ENCODE measurements at regions not wholly inside any gene's neighbourhood (a gene's known extent, or its start where the extent isn't known, plus 50 kb on each side); places are given as distances from the start of the nearest gene placed in this dataset.

- no peak for DNase-seq (ENCODE audit: low spot score)
These were observed 521.9 kb upstream of the CELF4 start for GRCh38 chr18:38087538-38087937.

GRCh38 chr18:38081516-38081915 lies 515.9 kb upstream of the CELF4 start:
- DNase-seq (ENCODE audit: low spot score) = no peak

DNA sequence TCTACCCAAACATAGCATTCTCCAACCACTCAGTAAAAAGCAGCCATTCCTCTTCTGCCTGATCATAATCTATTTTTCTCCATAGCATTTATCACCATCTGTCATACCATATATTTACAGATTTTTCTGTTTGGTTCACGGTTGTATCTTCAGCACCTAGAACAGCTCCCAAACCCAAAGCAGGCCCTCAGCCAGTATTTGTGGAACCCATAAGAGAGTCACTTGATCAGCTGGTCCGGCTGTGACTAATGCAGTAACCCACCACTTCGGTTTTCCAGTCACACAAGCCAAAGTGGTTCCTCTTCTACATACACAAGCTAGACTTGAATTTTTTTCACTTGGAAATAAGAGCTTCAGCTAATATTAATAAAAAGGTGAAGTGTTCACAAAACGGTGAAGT lies 511.6 kb upstream of the CELF4 start:
- DNase-seq (ENCODE audit: low spot score) = no peak

DNA sequence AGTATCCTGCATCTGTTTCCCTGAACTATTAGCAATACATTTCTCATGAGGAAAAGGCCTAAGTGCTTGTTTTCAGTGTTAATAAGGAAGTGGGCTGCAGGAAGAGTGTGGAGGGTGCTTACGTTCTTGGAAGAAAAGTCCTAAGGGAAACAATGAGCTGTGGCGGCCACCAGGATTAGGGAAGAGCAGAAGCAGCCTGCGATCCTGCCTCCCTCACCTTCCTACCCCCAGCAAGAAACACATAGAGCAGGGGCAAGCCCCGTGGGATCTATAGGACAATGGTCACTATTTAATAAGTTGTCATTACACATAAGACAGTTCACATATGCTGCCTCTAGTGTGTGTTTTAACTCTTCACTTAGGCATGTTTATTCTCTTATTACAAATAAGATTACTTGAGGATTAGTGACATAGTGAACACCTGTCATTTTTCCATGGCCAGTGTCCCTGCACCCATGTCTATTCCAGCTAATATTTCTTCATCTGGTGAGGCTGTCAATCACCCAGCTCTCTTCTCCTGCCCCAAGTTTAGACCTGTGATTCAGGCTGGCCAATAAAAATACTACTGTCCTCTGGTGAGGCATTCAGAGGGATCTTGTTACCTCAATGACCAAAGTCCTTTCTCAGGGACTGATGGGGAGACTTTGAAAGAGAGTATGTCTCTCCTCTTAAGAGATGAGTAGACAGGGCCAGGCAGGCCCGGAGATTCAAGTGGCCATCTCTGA lies 510.9 kb upstream of the CELF4 start:
- no peak for DNase-seq (ENCODE audit: low spot score)

DNA sequence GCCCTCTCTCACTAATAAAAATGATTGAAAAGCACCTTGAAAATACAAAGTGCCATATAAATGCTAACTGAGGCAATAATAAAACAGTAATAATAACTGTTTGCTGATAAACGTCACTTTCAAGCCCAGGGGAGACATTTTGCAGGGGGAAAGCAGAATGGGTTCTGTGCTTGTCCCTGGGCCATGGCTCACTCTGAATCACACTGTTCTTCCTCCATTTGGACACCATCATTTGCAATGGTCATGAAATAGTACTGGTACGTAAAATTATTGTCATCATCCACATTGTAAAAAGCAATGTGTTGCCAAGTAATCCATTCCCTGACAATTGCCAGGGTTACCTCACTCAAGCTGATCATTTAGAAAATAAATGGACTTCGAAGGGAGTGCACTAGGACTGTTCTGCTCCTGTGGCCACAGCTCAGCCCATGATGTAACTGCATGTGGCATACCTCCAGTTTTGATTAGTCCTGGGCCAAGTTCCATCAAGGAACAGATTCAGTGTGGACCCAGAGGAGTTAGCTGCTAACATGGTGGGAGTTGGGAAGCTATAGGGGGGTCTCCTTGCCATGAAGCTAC lies 508.8 kb upstream of the CELF4 start:
- no peak for DNase-seq (ENCODE audit: low spot score)

GRCh38 chr18:38067821-38068220 lies 502.2 kb upstream of the CELF4 start:
- no peak for DNase-seq (ENCODE audit: low spot score)

DNA sequence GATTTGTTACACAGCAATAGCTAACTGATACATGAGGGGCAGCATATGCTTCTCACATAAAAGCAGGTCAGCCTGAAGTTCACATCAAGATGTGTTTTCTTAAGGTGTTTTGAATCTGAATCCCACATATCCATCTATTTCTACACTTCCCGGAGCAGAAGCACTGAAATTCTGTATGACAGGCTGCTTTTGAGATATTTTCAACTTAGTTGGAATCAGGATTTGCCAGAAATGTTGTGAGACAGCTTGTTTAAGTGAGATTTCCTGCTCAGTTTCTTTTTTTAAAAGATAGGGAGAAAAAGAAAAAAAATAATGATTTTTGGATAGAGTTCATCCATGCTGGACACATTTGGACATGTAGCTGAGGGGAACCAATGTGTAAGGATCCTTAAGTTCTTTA lies 501.5 kb upstream of the CELF4 start:
- DNase-seq (ENCODE audit: low spot score) = no peak

- DNase-seq (ENCODE audit: low spot score) = no peak
These were observed 487.4 kb upstream of the CELF4 start for GRCh38 chr18:38052879-38053590.

GRCh38 chr18:38047820-38048219 lies 482.2 kb upstream of the CELF4 start:
- no peak for DNase-seq (ENCODE audit: low spot score)

DNA sequence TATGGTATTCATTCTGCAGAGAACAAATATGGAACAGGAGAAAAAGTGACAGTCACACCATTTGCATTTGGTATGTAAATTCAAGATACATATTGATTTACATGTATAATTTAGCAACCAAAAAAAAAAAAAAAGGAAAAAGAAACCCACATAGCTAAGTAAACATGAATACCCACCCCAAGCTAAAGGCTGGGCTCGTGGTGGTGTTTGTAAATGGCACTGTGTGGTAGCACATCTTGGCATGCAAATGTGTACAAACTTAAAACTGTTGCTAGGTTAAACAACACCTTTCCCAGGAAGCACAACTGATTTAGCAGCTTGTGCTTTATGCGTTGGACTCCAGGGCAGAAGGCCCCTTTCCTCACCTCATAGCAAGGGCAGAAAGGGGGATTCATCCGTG lies 481.1 kb upstream of the CELF4 start:
- DNase-seq (ENCODE audit: low spot score) = no peak

GRCh38 chr18:38045845-38046244 lies 480.2 kb upstream of the CELF4 start:
- DNase-seq (ENCODE audit: low spot score) = no peak

- DNase-seq (ENCODE audit: low spot score) = no peak
These were observed 476.8 kb upstream of the CELF4 start for GRCh38 chr18:38042211-38042890.

DNA sequence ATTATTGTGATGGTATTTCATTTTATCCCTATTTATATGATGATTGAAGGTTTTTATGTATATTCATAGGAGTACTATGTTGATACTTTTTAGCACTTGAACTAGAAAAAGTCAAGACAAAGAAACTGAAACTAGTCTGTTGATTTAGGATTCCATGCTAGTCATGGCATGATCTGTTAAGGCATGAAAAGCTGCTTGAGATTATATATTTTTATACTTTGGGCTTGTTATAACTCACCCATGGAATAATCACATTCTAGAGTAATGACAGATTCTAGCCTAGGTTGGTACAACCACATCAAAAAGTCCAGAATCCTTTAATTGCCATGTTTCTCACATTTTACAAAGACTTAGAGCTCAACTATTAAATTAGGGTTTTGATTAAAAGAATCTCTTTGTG lies 472.6 kb upstream of the CELF4 start:
- DNase-seq (ENCODE audit: low spot score) = no peak

DNA sequence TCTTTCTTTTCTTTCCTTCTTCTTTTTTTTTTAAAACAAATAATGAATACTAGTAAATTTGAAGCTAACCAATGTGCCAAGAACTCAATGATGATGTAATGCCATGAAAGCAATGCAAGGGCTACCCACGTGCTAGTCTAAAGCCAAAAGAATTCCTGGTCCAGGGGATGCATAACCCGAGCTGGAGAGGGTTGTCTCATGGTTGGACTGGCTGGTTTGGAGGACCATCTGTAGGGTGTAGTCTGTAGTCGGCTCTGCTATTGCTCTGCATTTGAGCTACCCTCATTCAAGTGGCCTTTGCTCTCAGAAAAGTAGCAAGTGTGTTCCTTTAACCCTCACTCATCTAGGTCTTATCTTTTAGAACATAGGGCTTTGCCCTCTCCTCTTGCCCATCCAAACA lies 469.6 kb upstream of the CELF4 start:
- DNase-seq (ENCODE audit: low spot score) = no peak

GRCh38 chr18:38033282-38033681 lies 467.7 kb upstream of the CELF4 start:
- no peak for DNase-seq (ENCODE audit: low spot score)

- no peak for DNase-seq (ENCODE audit: low spot score)
These were observed 466.9 kb upstream of the CELF4 start for GRCh38 chr18:38032516-38032915.

- DNase-seq (ENCODE audit: low spot score) = no peak
These were observed 463.3 kb upstream of the CELF4 start for GRCh38 chr18:38028946-38029345.

- no peak for DNase-seq (ENCODE audit: low spot score)
These were observed 459.9 kb upstream of the CELF4 start for GRCh38 chr18:38025433-38026038.

GRCh38 chr18:38023871-38024270 lies 458.3 kb upstream of the CELF4 start:
- no peak for DNase-seq (ENCODE audit: low spot score)

GRCh38 chr18:38022234-38022633 lies 456.6 kb upstream of the CELF4 start:
- DNase-seq (ENCODE audit: low spot score) = no peak

- DNase-seq (ENCODE audit: low spot score) = no peak
These were observed 453.7 kb upstream of the CELF4 start for GRCh38 chr18:38019292-38019691.
